Epithelial cell of esophagus (primary cell): ENCODE measurements at regions not wholly inside any gene's neighbourhood (a gene's known extent, or its start where the extent isn't known, plus 50 kb on each side); places are given as distances from the start of the nearest gene placed in this dataset.
A peak's percentile ranks its signal among the peaks of the same experiment; 100 is the strongest.

Source experiments
- DNase-seq: peaks from one replicate; pipeline ENCODE4 v3.0.0; 2010; ENCODE audit warnings: low read depth
- H3K4me3 ChIP-seq: 2 replicates; pipeline ENCODE4 v1.5.1; 2011; ENCODE audit warnings: mild to moderate bottlenecking, low read length, control low read depth
- CTCF ChIP-seq: IDR thresholded peaks from 2 replicates; pipeline ENCODE4 v1.5.1; 2011; ENCODE audit warnings: low read depth, mild to moderate bottlenecking, low read length, control low read depth, inconsistent platforms; ENCODE audit not compliant: insufficient read depth; ENCODE audit errors: missing control alignments

- peak; percentile 43 for DNase-seq
- TF ChIP-seq CTCF, result no peak
- H3K4me3 ChIP-seq, result no peak overlapping the region
Observed at GRCh38 chr2:9745153-9745899, 97.9 kb upstream of the TAF1B start.

GRCh38 chr2:9747396-9747795 lies 95.9 kb upstream of the TAF1B start:
- H3K4me3 ChIP-seq, result no peak overlapping the region
- no peak for DNase-seq
- TF ChIP-seq CTCF, result no peak

- no peak overlapping the region for H3K4me3 ChIP-seq
- TF ChIP-seq CTCF, result no peak
- DNase-seq, result peak; percentile 84
Observed at GRCh38 chr2:9748577-9748976, 94.7 kb upstream of the TAF1B start.

- no peak for TF ChIP-seq CTCF
- no peak for DNase-seq
Observed at GRCh38 chr2:9749546-9750223, 93.6 kb upstream of the TAF1B start.

GRCh38 chr2:9750224-9751215 lies 92.8 kb upstream of the TAF1B start:
- H3K4me3 ChIP-seq, result no peak overlapping the region
- no peak for TF ChIP-seq CTCF
- no peak for DNase-seq

More at GRCh38 chr2:9749546-9750223, 93.6 kb upstream of the TAF1B start:
- H3K4me3 ChIP-seq, result no peak overlapping the region

GRCh38 chr2:9751831-9752230 lies 91.4 kb upstream of the TAF1B start:
- TF ChIP-seq CTCF, result no peak
- H3K4me3 ChIP-seq, result no peak overlapping the region
- DNase-seq, result no peak
